COR-L47 (cell line): ENCODE measurements at regions not wholly inside any gene's neighbourhood (a gene's known extent, or its start where the extent isn't known, plus 50 kb on each side); places are given as distances from the start of the nearest gene placed in this dataset.
"Not testable (repeated sequence)": the region's sequence is repeated elsewhere in the genome, so short reads cannot be mapped to it uniquely, and the experiment has no call there.

Experiments used
- DNase-seq: peaks from one replicate; lab custom pipeline; 2025; lab: John Stamatoyannopoulos, UW

GRCh38 chr20:12072221-12072953, 154.7 kb downstream of the BTBD3 start:
- DNase-seq: no peak

GRCh38 chr20:12072954-12073264, 155.2 kb downstream of the BTBD3 start:
- no peak for DNase-seq

DNA sequence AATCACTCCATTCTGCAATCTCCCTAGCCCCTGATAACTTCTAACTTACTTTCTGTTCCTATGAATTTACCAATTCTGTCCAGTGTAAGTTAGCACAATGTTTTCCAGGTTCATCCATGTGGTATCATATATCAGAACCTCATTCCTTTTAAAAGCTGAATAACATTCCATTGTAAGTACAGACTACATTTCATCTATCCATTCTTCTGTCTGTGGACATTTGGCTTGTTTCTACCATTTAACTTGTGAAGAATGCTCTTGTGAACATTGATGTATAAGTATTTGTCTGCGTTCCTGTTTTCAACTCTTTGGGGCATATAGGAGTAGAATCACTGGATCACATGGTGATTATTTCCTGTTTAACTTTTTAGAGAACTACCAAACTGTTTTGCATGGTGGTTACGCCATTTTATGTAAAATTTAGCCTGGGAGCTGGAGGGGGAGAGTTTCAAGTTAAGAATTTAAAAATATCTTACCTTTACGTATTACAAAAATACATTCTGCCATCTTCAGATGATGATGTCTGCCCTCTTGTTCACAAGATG, 156.5 kb downstream of the BTBD3 start:
- DNase-seq: no peak

DNA sequence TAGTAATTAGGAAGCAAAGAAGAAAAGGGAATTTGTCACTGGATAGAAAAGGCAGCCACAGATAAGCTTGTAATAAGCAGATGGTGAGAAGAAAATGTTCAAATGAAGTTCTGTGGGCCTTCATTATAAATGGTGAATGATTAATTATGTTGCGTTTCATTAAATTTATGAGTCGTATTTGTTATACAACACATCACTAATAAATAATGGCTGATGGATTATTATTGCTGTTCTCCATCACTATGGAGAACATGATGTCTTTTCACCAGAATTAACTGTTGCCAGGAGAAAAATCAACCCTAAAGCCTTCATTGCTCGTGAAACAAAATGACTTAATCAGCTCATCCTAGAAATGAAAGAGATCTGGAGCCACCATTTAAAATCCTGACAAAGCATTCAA, 158.5 kb downstream of the BTBD3 start:
- no peak for DNase-seq

GRCh38 chr20:12077875-12078274, 160.2 kb downstream of the BTBD3 start:
- no peak for DNase-seq

GRCh38 chr20:12079490-12079889, 161.8 kb downstream of the BTBD3 start:
- no peak for DNase-seq

DNA sequence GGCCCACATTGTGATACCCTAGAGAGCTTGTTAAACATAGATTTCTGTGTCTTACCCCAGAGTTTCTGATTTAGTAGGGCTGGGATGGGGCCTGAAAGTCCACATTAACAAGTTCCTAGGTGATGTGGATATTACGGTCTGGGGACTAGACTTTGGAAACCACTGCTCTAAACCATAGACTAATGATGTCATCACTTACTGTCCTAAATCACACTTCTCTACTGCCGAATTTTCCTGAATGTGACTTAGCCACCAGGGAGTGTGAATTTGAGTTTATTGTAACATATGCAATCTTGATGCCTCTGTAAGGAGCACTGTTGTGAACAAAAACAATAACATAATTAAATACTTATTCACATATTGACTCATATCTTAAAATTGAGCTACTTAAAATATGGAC, 165.6 kb downstream of the BTBD3 start:
- no peak for DNase-seq

GRCh38 chr20:12084482-12084881, 166.8 kb downstream of the BTBD3 start:
- DNase-seq: no peak

DNA sequence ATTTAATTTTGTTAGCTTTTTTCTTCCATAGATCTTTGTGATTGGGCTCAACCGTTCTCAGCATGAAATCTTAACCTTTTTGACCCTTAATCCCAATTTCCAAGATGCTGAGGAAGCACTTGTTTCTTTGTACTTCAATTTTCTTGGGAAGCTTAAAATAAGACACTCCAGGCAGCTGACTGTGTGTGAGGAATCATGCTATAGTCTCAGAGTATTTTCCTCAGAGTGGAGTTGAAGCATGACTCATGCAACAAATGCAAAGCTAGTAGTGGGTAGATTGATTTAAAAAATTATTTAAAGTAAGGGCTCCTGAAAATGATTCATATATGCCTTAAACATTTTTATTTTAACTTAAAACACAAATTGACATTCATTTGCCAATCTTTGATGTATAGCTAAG, 168.7 kb downstream of the BTBD3 start:
- no peak for DNase-seq

DNA sequence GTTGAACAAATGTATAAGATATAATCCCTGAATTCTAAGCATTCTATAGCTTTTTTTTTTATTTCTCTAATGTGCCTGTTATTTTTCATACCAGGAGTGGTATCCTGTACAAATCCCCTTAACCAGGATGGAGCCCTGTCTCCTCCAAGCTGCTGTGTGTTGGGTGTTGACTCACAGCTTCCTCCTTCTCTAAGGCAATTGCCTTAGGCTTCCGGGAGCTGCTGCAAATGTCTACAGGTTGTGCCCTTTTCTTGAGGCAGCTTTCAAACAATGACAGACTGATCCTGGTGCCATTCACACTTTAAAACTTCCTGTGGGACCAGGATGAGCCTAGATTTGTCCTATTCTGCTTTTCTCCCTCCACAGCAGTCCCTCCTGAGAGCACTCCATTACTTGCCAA, 173.2 kb downstream of the BTBD3 start:
- DNase-seq: no peak

DNA sequence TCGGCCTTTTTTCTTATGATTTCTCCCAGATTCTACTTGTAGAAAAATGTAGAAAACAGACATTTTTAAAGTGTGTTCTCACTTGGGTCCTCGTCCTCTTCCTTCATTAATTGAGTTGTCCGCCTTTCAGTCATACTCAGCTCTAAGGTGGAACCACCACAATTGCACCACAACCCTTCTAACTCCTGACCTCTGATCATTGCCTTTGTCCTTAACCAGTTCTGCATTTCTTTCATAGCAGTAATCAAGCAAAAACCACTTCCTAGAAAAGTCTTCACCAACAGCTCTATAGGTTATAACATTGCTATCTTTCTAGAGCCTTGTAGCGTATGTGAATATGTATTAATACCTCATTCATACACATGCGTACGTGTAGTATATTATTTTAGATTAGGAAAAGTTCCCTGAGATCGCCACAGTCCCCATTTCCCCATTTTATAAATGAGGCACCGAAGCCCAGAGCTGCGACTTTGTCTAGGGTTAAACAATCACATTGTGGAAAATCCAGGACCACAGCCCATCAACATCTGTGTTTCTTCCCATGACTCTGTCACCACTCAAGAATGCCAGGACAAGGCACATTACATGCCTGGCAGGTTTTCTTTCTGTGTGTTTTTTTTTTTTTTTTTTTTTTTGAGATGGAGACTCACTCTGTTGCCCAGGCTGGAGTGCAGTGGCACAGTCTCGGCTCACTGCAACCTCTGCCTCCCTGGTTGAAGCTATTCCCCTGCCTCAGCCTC, 175.5 kb downstream of the BTBD3 start:
- DNase-seq: no peak

GRCh38 chr20:12093797-12094190, 176.1 kb downstream of the BTBD3 start:
- not testable (repeated sequence) for DNase-seq

DNA sequence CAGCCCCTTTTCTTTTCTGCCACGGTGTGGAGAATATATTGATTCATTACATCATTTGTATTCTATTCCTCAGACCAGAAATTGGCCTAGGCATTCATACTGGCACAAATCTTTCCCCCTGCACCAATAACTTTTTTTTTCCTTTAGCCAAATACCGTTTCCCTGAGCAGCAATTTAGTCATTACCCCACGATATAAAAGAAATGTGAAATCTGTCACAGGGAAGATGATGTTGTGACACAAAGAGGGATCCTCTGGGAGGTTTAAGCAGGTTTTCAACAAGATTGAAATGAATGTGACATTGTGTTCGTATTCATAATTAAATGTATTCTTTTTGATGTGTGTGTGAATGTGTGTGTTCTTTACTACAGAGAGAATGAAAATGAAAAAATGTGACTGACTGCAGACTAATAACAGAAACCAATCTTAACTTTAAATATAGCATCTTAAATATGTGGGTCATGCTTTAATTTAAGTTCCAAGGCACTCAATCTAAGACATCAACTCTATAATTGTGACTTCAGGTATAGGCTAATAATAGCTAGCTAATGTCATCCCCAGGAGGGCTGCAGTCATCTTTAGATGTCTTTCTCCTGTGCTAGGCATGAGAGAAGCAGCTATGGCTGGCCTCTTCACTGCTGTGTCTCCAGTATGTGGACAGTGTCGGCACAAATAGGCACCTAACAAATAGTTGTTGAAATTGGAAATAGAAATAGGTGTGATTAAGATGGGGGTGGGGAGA, 177.7 kb downstream of the BTBD3 start:
- DNase-seq: no peak

- DNase-seq: no peak
These were observed 180.7 kb downstream of the BTBD3 start for GRCh38 chr20:12098421-12098820.

- no peak for DNase-seq
These were observed 191.2 kb downstream of the BTBD3 start for GRCh38 chr20:12108846-12109245.

- DNase-seq: no peak
These were observed 192.6 kb downstream of the BTBD3 start for GRCh38 chr20:12110274-12110673.

- DNase-seq: no peak
These were observed 193.0 kb downstream of the BTBD3 start for GRCh38 chr20:12110711-12111110.

- no peak for DNase-seq
These were observed 193.9 kb downstream of the BTBD3 start for GRCh38 chr20:12111431-12112088.

DNA sequence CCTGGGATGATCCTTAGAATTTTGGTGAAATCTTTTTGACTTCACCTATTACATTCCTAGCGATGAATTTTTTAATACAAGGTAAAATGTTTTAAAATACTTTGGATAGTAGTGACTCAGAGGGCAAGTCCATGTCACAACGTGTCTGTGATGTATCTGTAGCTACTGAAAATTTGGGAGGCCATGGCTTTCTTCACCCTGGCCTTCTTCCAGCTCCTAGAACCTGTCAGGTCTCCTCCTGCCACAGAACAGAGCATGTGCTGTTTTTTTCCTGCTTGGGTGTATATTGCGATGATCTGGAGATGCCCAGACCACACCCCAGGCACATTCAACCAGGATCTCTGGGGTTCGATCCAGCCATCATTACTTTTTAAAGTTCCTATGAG, 194.4 kb downstream of the BTBD3 start:
- no peak for DNase-seq

DNA sequence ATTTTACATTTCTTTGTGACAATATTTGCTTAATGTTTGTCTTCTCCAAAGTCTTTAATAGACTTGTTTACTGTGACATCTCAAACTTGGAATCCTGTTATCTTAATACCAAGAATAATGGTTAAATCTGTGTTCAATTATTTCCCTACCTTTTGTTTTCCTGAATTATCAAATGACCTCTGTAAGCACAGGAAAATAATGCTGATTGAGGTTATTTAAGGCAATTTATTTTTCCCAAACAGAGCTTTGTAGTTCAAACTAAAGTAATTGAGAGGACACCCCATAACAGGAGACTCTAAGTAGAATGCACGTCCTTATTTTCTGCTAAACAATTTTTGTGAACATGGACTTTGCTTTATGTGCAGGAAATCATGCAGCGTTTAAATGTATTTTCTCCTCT, 195.0 kb downstream of the BTBD3 start:
- no peak for DNase-seq

DNA sequence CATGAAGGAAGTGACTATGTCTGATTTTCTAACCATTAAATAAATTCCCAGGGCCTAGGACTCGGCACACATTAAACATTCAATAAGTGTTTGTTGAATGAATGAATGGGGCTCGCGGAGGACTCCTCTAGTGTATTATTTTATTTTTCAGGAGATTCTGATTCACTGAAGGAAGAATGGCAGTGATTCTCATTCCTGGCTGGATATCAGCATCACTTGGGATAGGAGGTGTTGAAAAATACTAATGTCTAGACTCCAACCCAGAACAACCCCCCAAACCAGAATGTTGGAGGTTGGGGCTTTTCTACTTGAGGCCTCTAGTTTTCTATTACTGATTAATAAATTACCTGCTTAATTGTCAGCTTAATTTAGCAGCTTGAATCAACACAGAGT, 195.4 kb downstream of the BTBD3 start:
- DNase-seq: no peak
